A673 (cell line): ENCODE measurements at regions not wholly inside any gene's neighbourhood (a gene's known extent, or its start where the extent isn't known, plus 50 kb on each side); places are given as distances from the start of the nearest gene placed in this dataset.

Experiments used
- CTCF ChIP-seq: fragments of 300-800, 200-600 bp; sonication (generic); conservative IDR thresholded peaks from 2 replicates; pipeline ENCODE4 v1.5.1; 2017; ENCODE audit warnings: low read depth, mild to moderate bottlenecking, antibody characterized with exemption, low read length, moderate library complexity, mixed read lengths
- EZH2 ChIP-seq: fragments of 200-600 bp; sonication (generic); IDR thresholded peaks from 2 replicates; pipeline ENCODE4 v1.6.1; 2017; ENCODE audit warnings: borderline replicate concordance, low read depth, mild to moderate bottlenecking, mixed read lengths, antibody characterized with exemption, low read length; ENCODE audit not compliant: poor library complexity, severe bottlenecking

DNA sequence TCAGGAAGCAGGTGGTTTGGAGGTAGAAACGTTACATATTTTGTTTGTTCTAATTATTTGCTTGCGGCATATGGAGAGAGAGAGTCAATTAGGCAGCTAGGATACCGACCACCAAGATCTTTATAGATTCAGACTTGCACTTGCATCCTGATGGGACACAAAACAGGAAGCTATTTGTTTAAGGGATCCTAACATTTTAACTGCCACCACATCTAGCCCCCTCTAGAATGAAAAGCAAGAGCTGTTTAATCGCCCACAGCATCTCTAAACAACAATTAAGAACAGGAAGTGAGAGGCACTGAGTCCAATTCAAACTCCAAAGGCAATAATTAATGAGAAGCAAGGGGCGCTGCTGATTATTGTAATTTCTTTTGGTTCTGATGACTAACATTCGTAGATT is 182.0 kb upstream of the LINC00305 start:
- TF ChIP-seq CTCF (no peak), EZH2 (no peak)
